Naive thymus-derived CD4-positive, alpha-beta T cell (primary cell): ENCODE measurements at regions not wholly inside any gene's neighbourhood (a gene's known extent, or its start where the extent isn't known, plus 50 kb on each side); places are given as distances from the start of the nearest gene placed in this dataset.

Source experiments
- ATAC-seq: fragments of 150-1000 bp; cut with Tn5 transposase; 2 replicates; pipeline ENCODE4 v1.10.0; 2021; ENCODE audit warnings: mild to moderate bottlenecking, moderate library complexity
- CTCF ChIA-PET: fragments of 350-600 bp; sonication (Branson Sonifier 250); formaldehyde crosslinking; loops from one replicate; lab custom pipeline; 2021; ENCODE audit warnings: antibody characterized with exemption; lab: Charles Lee
- POLR2A ChIA-PET: fragments of 350-600 bp; sonication (Branson Sonifier 250); formaldehyde crosslinking; loops from one replicate; lab custom pipeline; 2021; ENCODE audit warnings: antibody characterized with exemption, inconsistent platforms; lab: Charles Lee
- DNase-seq, 9 donors: peaks; one replicate each; pipeline versions ENCODE4 v3.0.0 to v3.0.0-alpha.2; 2020 to 2022; ENCODE audit warnings: mixed read lengths in 1 of 9
- H3K27ac ChIP-seq: one replicate; pipeline ENCODE4 v1.7.0; 2013; ENCODE audit warnings: mild to moderate bottlenecking, low read depth, low read length, moderate library complexity
- H3K27me3 ChIP-seq, 2 donors: one replicate each; pipeline ENCODE4 v1.7.0; 2013; ENCODE audit warnings: low read length in 2 of 2, mild to moderate bottlenecking in 2 of 2, moderate library complexity in 2 of 2; ENCODE audit not compliant: control insufficient read depth in 2 of 2, insufficient read depth in 2 of 2
- H3K36me3 ChIP-seq, 3 experiments: 1 replicate in 2 of 3; 2 replicates in 1 of 3; pipeline ENCODE4 v1.7.0; 2013; ENCODE audit warnings: low read length in 3 of 3, mild to moderate bottlenecking in 3 of 3, moderate library complexity in 1 of 3; ENCODE audit not compliant: insufficient read depth in 3 of 3, control insufficient read depth in 2 of 3
- H3K4me1 ChIP-seq, 2 donors: one replicate each; pipeline ENCODE4 v1.7.0; 2013; ENCODE audit warnings: low read length in 2 of 2, mild to moderate bottlenecking in 2 of 2, moderate library complexity in 1 of 2; ENCODE audit not compliant: control insufficient read depth in 2 of 2, insufficient read depth in 2 of 2
- H3K4me3 ChIP-seq: 2 replicates; pipeline ENCODE4 v1.7.0; 2013; ENCODE audit warnings: mild to moderate bottlenecking, low read length
- H3K9me3 ChIP-seq, 3 experiments: 1 replicate in 2 of 3; 2 replicates in 1 of 3; pipeline ENCODE4 v1.7.0; 2013; ENCODE audit warnings: low read length in 3 of 3; ENCODE audit not compliant: control insufficient read depth in 2 of 3
- H3K27ac Mint-ChIP-seq, 9 donors: one replicate each; pipeline ENCODE4 v1.8.0; 2020 to 2022; ENCODE audit warnings: mixed read lengths in 9 of 9, mild to moderate bottlenecking in 8 of 9, moderate library complexity in 5 of 9, inconsistent platforms in 2 of 9
- H3K27me3 Mint-ChIP-seq, 5 donors: one replicate each; pipeline ENCODE4 v1.8.0; 2021 to 2022; ENCODE audit warnings: mixed read lengths in 5 of 5, mild to moderate bottlenecking in 1 of 5
- H3K36me3 Mint-ChIP-seq, 5 donors: one replicate each; pipeline ENCODE4 v1.8.0; 2020 to 2022; ENCODE audit warnings: mixed read lengths in 5 of 5, mild to moderate bottlenecking in 3 of 5, inconsistent platforms in 1 of 5
- H3K4me1 Mint-ChIP-seq, 7 donors: one replicate each; pipeline ENCODE4 v1.8.0; 2020 to 2022; ENCODE audit warnings: mixed read lengths in 7 of 7, mild to moderate bottlenecking in 3 of 7, inconsistent platforms in 1 of 7
- H3K4me3 Mint-ChIP-seq, 10 donors: one replicate each; pipeline ENCODE4 v1.8.0; 2020 to 2022; ENCODE audit warnings: mild to moderate bottlenecking in 10 of 10, mixed read lengths in 10 of 10, moderate library complexity in 6 of 10, inconsistent platforms in 2 of 10
- H3K9me3 Mint-ChIP-seq, 11 donors: one replicate each; pipeline ENCODE4 v1.8.0; 2020 to 2022; ENCODE audit warnings: mixed read lengths in 11 of 11, mild to moderate bottlenecking in 4 of 11, inconsistent platforms in 1 of 11, moderate library complexity in 1 of 11
- intact Hi-C, 2 donors: fragments of 100-400 bp; cut with micrococcal nuclease; formaldehyde crosslinking; loops; one replicate each; pipeline ENCODE4 v1.15.1; 2023

GRCh38 chr20:58045579-58045978 lies 182.9 kb downstream of the ANKRD60 start:
- intact Hi-C loops: no loop called here
- H3K4me1 Mint-ChIP-seq: no peaks in the 10 kb centered on the region
- no peaks in the 10 kb centered on the region for H3K36me3 ChIP-seq
- no peak overlapping the region for H3K4me3 ChIP-seq
- H3K27ac ChIP-seq: no peak overlapping the region
- H3K4me3 Mint-ChIP-seq: no peak overlapping the region
- no peaks in the 10 kb centered on the region for H3K4me1 ChIP-seq
- DNase-seq (no peak), ATAC-seq (no peak)
- no peaks in the 10 kb centered on the region for H3K9me3 ChIP-seq
- ChIA-PET CTCF (no interaction called here), POLR2A (no interaction called here)
- H3K27ac Mint-ChIP-seq: no peak overlapping the region
- peaks cover 2 to 26% (median 9%) of the 10 kb centered on the region in 5 donors for H3K27me3 Mint-ChIP-seq
- H3K9me3 Mint-ChIP-seq: peaks cover 0 to 12% (median 5%) of the 10 kb centered on the region in 11 donors
- no peaks in the 10 kb centered on the region for H3K36me3 Mint-ChIP-seq
- no peaks in the 10 kb centered on the region for H3K27me3 ChIP-seq

- intact Hi-C loops: no loop called here
Measured at GRCh38 chr20:58044931-58045555, 183.4 kb downstream of the ANKRD60 start.

GRCh38 chr20:58044286-58044685 lies 184.2 kb downstream of the ANKRD60 start:
- Mint-ChIP-seq H3K4me3 (no peak overlapping the region), H3K36me3 (no peaks in the 10 kb centered on the region), H3K4me1 (no peaks in the 10 kb centered on the region), H3K27ac (no peak overlapping the region), H3K9me3 (peaks cover 0 to 8% (median 0%) of the 10 kb centered on the region in 11 donors), H3K27me3 (peaks cover 2 to 28% (median 9%) of the 10 kb centered on the region in 5 donors)
- H3K4me3 ChIP-seq: no peak overlapping the region
- intact Hi-C loops: no loop called here
- CTCF ChIA-PET: no interaction called here
- H3K27me3 ChIP-seq: no peaks in the 10 kb centered on the region
- H3K4me1 ChIP-seq: no peaks in the 10 kb centered on the region
- DNase-seq (no peak), ATAC-seq (no peak)
- H3K36me3 ChIP-seq: no peaks in the 10 kb centered on the region
- no peak overlapping the region for H3K27ac ChIP-seq
- POLR2A ChIA-PET: no interaction called here
- H3K9me3 ChIP-seq: no peaks in the 10 kb centered on the region

More at GRCh38 chr20:58044931-58045555, 183.4 kb downstream of the ANKRD60 start:
- H3K9me3 Mint-ChIP-seq: peaks cover 0 to 8% (median 0%) of the 10 kb centered on the region in 11 donors
- no peak overlapping the region for H3K27ac ChIP-seq
- no peak for ATAC-seq
- H3K27ac Mint-ChIP-seq: no peak overlapping the region
- H3K4me3 Mint-ChIP-seq: no peak overlapping the region
- H3K36me3 ChIP-seq: no peaks in the 10 kb centered on the region
- ChIA-PET CTCF (no interaction called here), POLR2A (no interaction called here)
- no peaks in the 10 kb centered on the region for H3K4me1 Mint-ChIP-seq
- H3K4me3 ChIP-seq: no peak overlapping the region
- H3K27me3 Mint-ChIP-seq: peaks cover 2 to 29% (median 9%) of the 10 kb centered on the region in 5 donors
- no peaks in the 10 kb centered on the region for H3K27me3 ChIP-seq
- H3K36me3 Mint-ChIP-seq: no peaks in the 10 kb centered on the region
- DNase-seq: no peak
- H3K4me1 ChIP-seq: no peaks in the 10 kb centered on the region
- no peaks in the 10 kb centered on the region for H3K9me3 ChIP-seq

GRCh38 chr20:58043236-58044140 lies 185.0 kb downstream of the ANKRD60 start:
- H3K27ac Mint-ChIP-seq: no peak overlapping the region
- H3K36me3 Mint-ChIP-seq: no peaks in the 10 kb centered on the region
- H3K27me3 ChIP-seq: no peaks in the 10 kb centered on the region
- H3K9me3 Mint-ChIP-seq: peaks cover 0 to 6% (median 0%) of the 10 kb centered on the region in 11 donors
- H3K27me3 Mint-ChIP-seq: peaks cover under 1 to 21% (median 6%) of the 10 kb centered on the region in 5 donors
- no peak overlapping the region for H3K27ac ChIP-seq
- no peaks in the 10 kb centered on the region for H3K4me1 ChIP-seq
- H3K4me3 Mint-ChIP-seq: no peak overlapping the region
- ChIA-PET POLR2A (no interaction called here), CTCF (interaction anchor here (0.7 kb wide), 1 partner anchor 31 kb away, joined by 3 read pairs; no protein-coding TSS in a partner anchor)
- no peaks in the 10 kb centered on the region for H3K36me3 ChIP-seq
- ATAC-seq: no peak
- no peak for DNase-seq
- no peaks in the 10 kb centered on the region for H3K9me3 ChIP-seq
- H3K4me3 ChIP-seq: no peak overlapping the region
- intact Hi-C loops: no loop called here
- H3K4me1 Mint-ChIP-seq: no peaks in the 10 kb centered on the region

- H3K36me3 Mint-ChIP-seq: no peaks in the 10 kb centered on the region
- intact Hi-C loops: no loop called here
- POLR2A ChIA-PET: no interaction called here
Measured at GRCh38 chr20:58042591-58042990, 185.9 kb downstream of the ANKRD60 start.

GRCh38 chr20:58040447-58041290 lies 187.8 kb downstream of the ANKRD60 start:
- H3K9me3 Mint-ChIP-seq: peaks cover 0 to 1% (median 0%) of the 10 kb centered on the region in 11 donors
- POLR2A ChIA-PET: no interaction called here
- H3K27ac Mint-ChIP-seq: no peak overlapping the region
- DNase-seq (no peak), ATAC-seq (no peak)
- no peaks in the 10 kb centered on the region for H3K36me3 Mint-ChIP-seq
- no peaks in the 10 kb centered on the region for H3K36me3 ChIP-seq
- H3K4me1 Mint-ChIP-seq: no peaks in the 10 kb centered on the region
- CTCF ChIA-PET: no interaction called here
- intact Hi-C loops: no loop called here
- H3K27me3 Mint-ChIP-seq: peaks cover 0 to 17% (median 4%) of the 10 kb centered on the region in 5 donors
- H3K4me3 Mint-ChIP-seq: no peak overlapping the region
- H3K27ac ChIP-seq: no peak overlapping the region
- no peaks in the 10 kb centered on the region for H3K9me3 ChIP-seq
- H3K4me3 ChIP-seq: no peak overlapping the region
- no peaks in the 10 kb centered on the region for H3K4me1 ChIP-seq
- no peaks in the 10 kb centered on the region for H3K27me3 ChIP-seq

More at GRCh38 chr20:58042591-58042990, 185.9 kb downstream of the ANKRD60 start:
- Histone ChIP-seq H3K36me3 (no peaks in the 10 kb centered on the region), H3K27ac (no peak overlapping the region), H3K4me1 (no peaks in the 10 kb centered on the region), H3K4me3 (no peak overlapping the region), H3K27me3 (no peaks in the 10 kb centered on the region), H3K9me3 (no peaks in the 10 kb centered on the region)
- DNase-seq: no peak
- Mint-ChIP-seq H3K27ac (no peak overlapping the region), H3K9me3 (peaks cover 0 to 1% (median 0%) of the 10 kb centered on the region in 11 donors), H3K27me3 (peaks cover 0 to 17% (median 4%) of the 10 kb centered on the region in 5 donors), H3K4me1 (no peaks in the 10 kb centered on the region), H3K4me3 (no peak overlapping the region)
- CTCF ChIA-PET: no interaction called here
- no peak for ATAC-seq
